B cell (primary cell): ENCODE measurements at regions not wholly inside any gene's neighbourhood (a gene's known extent, or its start where the extent isn't known, plus 50 kb on each side); places are given as distances from the start of the nearest gene placed in this dataset.

Experiments used
- EZH2 ChIP-seq: IDR thresholded peaks from 2 replicates; pipeline ENCODE4 v1.6.1; 2012; ENCODE audit warnings: borderline replicate concordance, low read depth, mild to moderate bottlenecking, moderate library complexity, low read length; ENCODE audit not compliant: insufficient read depth, poor library complexity, severe bottlenecking
- TF ChIP-seq, protein P1 (sequence below): fragments of 200-600 bp; IDR thresholded peaks from one replicate; pipeline ENCODE4 v1.8.0; 2022; ENCODE audit warnings: antibody characterized with exemption, mild to moderate bottlenecking

GRCh38 chr13:74667656-74668203 lies 533.5 kb upstream of the KLF12 start:
- TF ChIP-seq, protein P1, sequence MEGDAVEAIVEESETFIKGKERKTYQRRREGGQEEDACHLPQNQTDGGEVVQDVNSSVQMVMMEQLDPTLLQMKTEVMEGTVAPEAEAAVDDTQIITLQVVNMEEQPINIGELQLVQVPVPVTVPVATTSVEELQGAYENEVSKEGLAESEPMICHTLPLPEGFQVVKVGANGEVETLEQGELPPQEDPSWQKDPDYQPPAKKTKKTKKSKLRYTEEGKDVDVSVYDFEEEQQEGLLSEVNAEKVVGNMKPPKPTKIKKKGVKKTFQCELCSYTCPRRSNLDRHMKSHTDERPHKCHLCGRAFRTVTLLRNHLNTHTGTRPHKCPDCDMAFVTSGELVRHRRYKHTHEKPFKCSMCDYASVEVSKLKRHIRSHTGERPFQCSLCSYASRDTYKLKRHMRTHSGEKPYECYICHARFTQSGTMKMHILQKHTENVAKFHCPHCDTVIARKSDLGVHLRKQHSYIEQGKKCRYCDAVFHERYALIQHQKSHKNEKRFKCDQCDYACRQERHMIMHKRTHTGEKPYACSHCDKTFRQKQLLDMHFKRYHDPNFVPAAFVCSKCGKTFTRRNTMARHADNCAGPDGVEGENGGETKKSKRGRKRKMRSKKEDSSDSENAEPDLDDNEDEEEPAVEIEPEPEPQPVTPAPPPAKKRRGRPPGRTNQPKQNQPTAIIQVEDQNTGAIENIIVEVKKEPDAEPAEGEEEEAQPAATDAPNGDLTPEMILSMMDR: no peak
- TF ChIP-seq EZH2: no peak
